Left cardiac atrium (tissue), 4 donors: ENCODE measurements at regions not wholly inside any gene's neighbourhood (a gene's known extent, or its start where the extent isn't known, plus 50 kb on each side); places are given as distances from the start of the nearest gene placed in this dataset.
A peak's percentile ranks its signal among the peaks of the same experiment; 100 is the strongest.
"Not testable (repeated sequence)": the region's sequence is repeated elsewhere in the genome, so short reads cannot be mapped to it uniquely, and the experiment has no call there.

Experiments used
- ATAC-seq, 2 donors: fragments of 200-7000 bp; cut with Tn5 transposase; one replicate each; pipeline ENCODE4 v1.9.1; 2020; ENCODE audit warnings: mild to moderate bottlenecking in 2 of 2, moderate library complexity in 2 of 2
- DNase-seq: peaks from one replicate; pipeline ENCODE4 v3.0.0-alpha.2; 2020
- intact Hi-C, 2 donors: fragments of 100-400 bp; cut with DNase I; formaldehyde crosslinking; loops; one replicate each; pipeline versions ENCODE4 v1.14.1 to v1.15.1; 2022 to 2023
- donor health status: DM: no; HTN: yes; CAD: no.
- donor health status: DM: no; HTN: yes; CAD: no; lungs with severe emphysema.
- donor health status: DM: yes; HTN: yes; CAD: no.
- donor health status: Dilated cardiomyopathy.

DNA sequence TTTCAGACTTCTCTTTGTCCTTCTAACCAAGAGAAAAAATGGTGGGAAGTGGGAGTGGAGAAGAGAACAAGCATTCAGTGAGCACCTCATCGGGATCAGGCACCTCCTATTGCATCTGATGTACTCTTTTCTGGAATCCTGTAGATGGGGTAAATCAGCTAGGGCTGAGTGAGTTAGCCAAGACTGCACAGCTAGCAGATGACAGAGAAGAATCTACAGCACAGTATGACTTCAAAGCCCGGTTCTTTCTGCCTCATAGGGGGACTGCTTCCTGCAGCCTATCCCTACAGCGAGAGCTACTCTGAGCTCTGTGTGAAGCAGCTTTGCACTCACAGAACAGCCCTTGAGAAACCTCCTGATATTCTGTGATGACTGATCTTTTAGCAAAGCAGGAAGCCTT, 275.2 kb upstream of the MEIS2 start:
- no peak for ATAC-seq
- no peak for DNase-seq
- intact Hi-C loops, result no loop called here

- intact Hi-C loops, result no loop called here
- no peak for ATAC-seq
Measured at GRCh38 chr15:37377428-37377827, 277.1 kb upstream of the MEIS2 start.

GRCh38 chr15:37394402-37395099, 294.2 kb upstream of the MEIS2 start:
- intact Hi-C loops, result no loop called here
- no peak for DNase-seq
- ATAC-seq, result no peak

More at GRCh38 chr15:37377428-37377827, 277.1 kb upstream of the MEIS2 start:
- no peak for DNase-seq

DNA sequence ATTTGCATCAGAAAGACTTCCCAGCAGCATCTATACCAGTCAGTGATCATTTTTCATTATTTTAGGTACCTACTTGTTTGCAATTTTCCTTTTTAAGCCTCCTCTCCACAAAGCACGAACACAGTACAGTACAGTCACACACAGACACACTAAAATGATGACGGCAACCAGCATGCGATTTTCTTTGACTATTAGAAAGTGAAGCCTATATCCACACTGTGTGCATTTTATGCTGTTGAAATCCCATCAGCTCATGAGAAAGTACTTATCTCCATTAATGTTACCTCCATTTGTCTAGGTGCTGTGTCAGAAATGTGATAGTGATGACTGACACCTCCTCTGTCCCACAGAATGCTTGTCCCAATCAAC, 294.7 kb upstream of the MEIS2 start:
- DNase-seq (no peak), ATAC-seq (no peak)
- intact Hi-C loops, result no loop called here

DNA sequence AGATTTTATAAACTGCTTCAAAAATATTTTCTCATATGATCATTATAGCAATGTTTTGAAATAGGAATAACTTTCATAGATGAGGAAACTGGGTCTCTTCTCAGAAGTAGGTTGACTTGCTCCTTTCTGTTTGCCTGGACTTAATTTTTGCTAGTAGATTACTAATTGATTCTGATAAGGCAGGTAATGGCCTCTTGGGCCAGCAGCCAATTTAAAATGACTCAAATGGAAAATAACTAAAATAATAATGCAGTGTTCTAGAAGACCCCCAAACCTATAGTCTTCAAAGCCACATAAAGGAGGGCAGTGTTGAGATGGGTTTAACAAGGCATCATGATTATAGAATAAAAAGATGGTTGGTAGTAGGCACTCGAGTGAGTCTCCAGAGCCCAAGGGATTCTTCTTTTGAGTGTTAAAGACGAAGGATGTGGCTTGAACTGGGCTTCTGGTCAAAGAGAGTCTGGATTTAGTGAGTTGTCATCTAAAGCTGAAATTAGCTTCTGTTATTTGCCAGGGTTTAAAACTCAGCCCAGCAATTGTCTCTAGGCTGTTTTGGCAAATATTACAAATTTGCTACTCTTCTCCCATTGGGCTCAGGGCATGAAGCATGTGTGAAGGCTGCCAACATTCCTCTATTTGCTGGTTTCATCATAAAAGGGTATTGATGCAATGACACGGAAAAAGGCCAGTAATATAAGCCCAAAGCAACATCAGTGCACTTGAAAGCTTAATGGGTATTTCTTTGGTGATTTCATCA, 297.1 kb upstream of the MEIS2 start:
- ATAC-seq, result peak in 1 of 2 donors; percentile 72
- no peak for DNase-seq
- intact Hi-C loops, result no loop called here

GRCh38 chr15:37416103-37416502, 315.8 kb upstream of the MEIS2 start:
- intact Hi-C loops, result no loop called here
- no peak for ATAC-seq

DNA sequence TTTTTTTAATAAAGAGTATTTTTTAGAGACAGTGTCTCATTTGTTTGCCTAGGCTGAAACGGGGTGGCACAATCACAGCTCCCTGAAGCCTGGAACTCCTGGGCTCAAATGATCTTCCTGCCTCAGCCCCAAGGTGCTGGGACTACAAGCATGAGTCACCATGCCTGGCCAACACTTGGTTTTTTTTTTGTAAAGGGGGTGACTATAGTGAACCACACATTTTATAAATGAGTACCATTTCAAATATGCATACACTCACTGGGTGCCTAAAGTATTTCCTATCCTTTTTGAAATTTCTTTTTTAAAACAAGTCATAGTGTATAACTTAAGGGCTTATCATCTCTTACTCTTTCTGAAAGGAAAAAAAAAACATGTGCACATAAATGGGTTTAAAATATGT, 325.2 kb upstream of the MEIS2 start:
- intact Hi-C loops, result no loop called here
- no peak for DNase-seq
- no peak for ATAC-seq

More at GRCh38 chr15:37416103-37416502, 315.8 kb upstream of the MEIS2 start:
- no peak for DNase-seq

- intact Hi-C loops, ATAC-seq, DNase-seq: not testable (repeated sequence)
Measured at GRCh38 chr15:37427393-37427792, 327.0 kb upstream of the MEIS2 start.

- DNase-seq (no peak), ATAC-seq (no peak)
- intact Hi-C loops, result no loop called here
Measured at GRCh38 chr15:37446921-37447320, 346.6 kb upstream of the MEIS2 start.

GRCh38 chr15:37452498-37452897, 352.1 kb upstream of the MEIS2 start:
- no peak for DNase-seq
- intact Hi-C loops, result no loop called here
- no peak for ATAC-seq

- DNase-seq, result no peak
- ATAC-seq, result no peak
- intact Hi-C loops, result no loop called here
Measured at GRCh38 chr15:37480482-37480881, 380.1 kb upstream of the MEIS2 start.

DNA sequence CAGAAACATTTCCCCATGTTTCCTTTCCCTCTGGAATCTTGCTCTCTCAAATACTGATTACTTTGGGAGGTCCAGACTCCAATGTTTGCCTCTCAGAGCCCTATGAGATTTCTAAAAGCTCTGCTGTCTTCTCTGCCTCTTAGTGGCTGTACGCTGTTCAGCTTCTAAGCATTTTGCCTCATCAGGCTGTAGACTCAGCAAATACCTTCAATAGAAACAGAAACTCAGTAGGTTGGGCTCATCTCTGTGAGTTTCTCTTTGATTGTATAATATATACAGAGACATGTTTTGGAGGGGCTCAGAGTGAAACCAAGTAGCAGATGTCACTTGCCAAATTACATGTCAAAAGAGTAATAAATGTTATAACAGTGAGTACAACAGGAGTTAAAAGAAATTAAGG, 380.8 kb upstream of the MEIS2 start:
- intact Hi-C loops, result no loop called here
- DNase-seq (no peak), ATAC-seq (no peak)

DNA sequence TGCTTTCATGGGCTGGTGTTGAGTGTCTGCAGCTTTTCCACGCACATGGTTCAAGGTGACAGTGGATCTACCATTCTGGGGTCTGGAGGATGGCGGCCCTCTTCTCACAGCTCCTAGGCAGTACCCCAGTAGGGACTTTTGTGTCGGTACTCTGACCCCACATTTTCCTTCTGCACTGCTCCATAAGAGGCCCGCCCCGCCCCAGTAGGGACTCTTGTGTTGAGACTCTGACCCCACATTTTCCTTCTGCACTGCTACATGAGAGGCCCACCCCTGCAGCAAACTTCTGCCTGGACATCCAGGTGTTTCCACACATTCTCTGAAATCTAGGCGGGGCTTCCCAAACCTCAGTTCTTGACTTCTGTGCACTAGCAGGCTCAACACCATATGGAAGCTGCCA, 383.4 kb upstream of the MEIS2 start:
- ATAC-seq (no peak), DNase-seq (no peak)
- intact Hi-C loops, result no loop called here

GRCh38 chr15:37485056-37485455, 384.7 kb upstream of the MEIS2 start:
- no peak for ATAC-seq
- no peak for DNase-seq
- intact Hi-C loops, result no loop called here

DNA sequence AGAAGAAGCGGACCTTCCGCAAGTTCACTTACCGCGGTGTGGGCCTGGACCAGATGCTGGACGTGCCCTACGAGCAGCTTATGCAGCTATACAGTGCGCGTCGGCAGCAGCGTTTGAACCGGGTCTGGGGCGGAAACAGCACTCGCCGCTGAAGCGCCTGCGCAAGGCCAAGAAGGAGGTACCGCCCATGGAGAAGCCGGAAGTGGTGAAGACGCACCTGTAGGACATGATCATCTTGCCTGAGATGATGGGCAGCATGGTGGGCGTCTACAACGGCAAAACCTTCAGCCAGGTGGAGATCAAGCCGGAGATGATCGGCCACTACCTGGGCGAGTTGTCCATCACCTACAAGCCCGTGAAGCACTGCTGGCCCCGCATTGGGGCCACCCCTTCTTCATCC, 390.4 kb upstream of the MEIS2 start:
- intact Hi-C loops, result no loop called here
- no peak for DNase-seq
- no peak for ATAC-seq

DNA sequence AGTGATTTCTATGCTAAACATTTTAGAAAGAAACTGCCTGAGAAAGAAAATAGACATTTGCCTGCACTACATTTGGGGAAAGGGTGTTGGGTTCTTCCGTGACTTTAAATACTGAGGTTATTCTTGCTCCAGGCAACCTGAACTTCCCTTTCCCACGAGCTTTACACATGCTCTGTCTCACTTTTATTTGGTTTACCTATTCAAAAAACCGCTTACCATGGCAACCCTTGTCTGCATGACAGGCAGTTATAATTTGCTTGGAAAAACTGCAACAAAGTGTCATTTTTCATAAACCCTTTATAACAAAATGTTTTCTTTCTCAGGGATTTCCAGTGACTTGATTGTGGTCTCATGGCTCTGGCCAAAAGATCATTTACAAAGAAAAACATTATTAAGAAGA, 416.3 kb upstream of the MEIS2 start:
- ATAC-seq (no peak), DNase-seq (no peak)
- intact Hi-C loops, result no loop called here

GRCh38 chr15:37517191-37517895, 417.0 kb upstream of the MEIS2 start:
- no peak for ATAC-seq
- intact Hi-C loops, result no loop called here
- DNase-seq, result no peak

- no peak for ATAC-seq
- intact Hi-C loops, result no loop called here
- no peak for DNase-seq
Measured at GRCh38 chr15:37518436-37518835, 416.0 kb upstream of the TMCO5A start.

DNA sequence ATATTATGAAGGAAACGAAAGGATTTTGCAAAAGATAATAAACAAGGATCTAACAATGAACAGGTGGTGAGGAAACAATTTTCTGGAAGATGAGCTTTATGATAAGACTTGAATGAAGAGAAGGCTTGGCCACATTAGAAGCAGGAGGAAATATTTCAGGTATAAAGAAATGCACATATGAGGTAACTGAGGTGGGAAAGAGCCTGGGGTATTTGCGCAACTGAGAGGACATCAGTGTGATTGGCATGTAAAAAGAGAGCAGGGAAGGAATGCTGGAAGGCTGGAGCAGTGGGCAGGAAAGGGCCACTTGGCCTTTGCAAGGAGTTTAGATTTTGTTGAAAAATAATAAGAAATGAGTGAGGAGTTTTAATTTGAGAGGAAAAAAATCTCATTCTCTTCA, 414.4 kb upstream of the TMCO5A start:
- DNase-seq, result no peak
- intact Hi-C loops, result no loop called here
- no peak for ATAC-seq

DNA sequence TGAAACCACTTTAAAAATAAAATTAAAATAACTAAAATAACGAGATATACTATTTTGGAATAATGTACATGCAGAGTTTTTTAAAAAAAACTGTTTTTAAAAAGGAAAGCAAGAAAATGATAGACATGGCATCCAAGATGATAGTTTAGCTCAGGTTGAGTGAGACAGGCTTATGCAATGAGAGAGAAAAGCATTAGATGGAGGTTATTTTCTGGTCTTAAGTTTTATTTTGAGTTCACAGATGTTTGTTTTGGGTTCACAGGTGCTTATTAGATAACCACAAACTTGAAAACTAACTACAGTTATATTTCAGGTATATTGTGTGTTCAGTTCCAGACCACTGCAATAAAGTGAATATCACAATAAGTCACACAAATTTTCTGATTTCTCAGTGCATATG, 413.6 kb upstream of the TMCO5A start:
- intact Hi-C loops, result no loop called here
- no peak for DNase-seq
- no peak for ATAC-seq
